H9 (cell line): ENCODE measurements at regions not wholly inside any gene's neighbourhood (a gene's known extent, or its start where the extent isn't known, plus 50 kb on each side); places are given as distances from the start of the nearest gene placed in this dataset.

Experiments
- DNase-seq: peaks from one replicate; pipeline ENCODE4 v3.0.0-alpha.2; 2017
- H2AFZ ChIP-seq: one replicate; pipeline ENCODE4 v1.6.1; 2013; ENCODE audit warnings: mild to moderate bottlenecking, low read length, control low read depth, moderate library complexity
- H2AK5ac ChIP-seq: 2 replicates; pipeline ENCODE4 v1.6.1; 2013; ENCODE audit warnings: low read length, control low read depth, mixed read lengths; ENCODE audit not compliant: insufficient read length
- H2BK120ac ChIP-seq: one replicate; pipeline ENCODE4 v1.6.1; 2013; ENCODE audit warnings: low read depth, mild to moderate bottlenecking, low read length, control low read depth, inconsistent platforms; ENCODE audit not compliant: poor library complexity, severe bottlenecking
- H2BK12ac ChIP-seq: 2 replicates; pipeline ENCODE4 v1.6.1; 2013; ENCODE audit warnings: low read length, control low read depth, mixed read lengths, low read depth; ENCODE audit not compliant: insufficient read length
- H2BK15ac ChIP-seq: 2 replicates; pipeline ENCODE4 v1.6.1; 2013; ENCODE audit warnings: low read depth, low read length, control low read depth
- H2BK20ac ChIP-seq: one replicate; pipeline ENCODE4 v1.6.1; 2013; ENCODE audit warnings: low read depth, mild to moderate bottlenecking, low read length, control low read depth, inconsistent platforms; ENCODE audit not compliant: poor library complexity, severe bottlenecking
- H2BK5ac ChIP-seq: 2 replicates; pipeline ENCODE4 v1.6.1; 2013; ENCODE audit warnings: low read length, control low read depth, mixed read lengths; ENCODE audit not compliant: insufficient read length
- H3K14ac ChIP-seq: 2 replicates; pipeline ENCODE4 v1.6.1; 2013; ENCODE audit warnings: low read length, control low read depth; ENCODE audit not compliant: insufficient read depth
- H3K18ac ChIP-seq: 2 replicates; pipeline ENCODE4 v1.6.1; 2013; ENCODE audit warnings: low read depth, mild to moderate bottlenecking, mixed read lengths, low read length, control low read depth; ENCODE audit not compliant: insufficient read length
- H3K23ac ChIP-seq: 2 replicates; pipeline ENCODE4 v1.6.1; 2013; ENCODE audit warnings: low read length, control low read depth, mixed read lengths, low read depth; ENCODE audit not compliant: insufficient read length
- H3K23me2 ChIP-seq: 2 replicates; pipeline ENCODE4 v1.6.1; 2013; ENCODE audit warnings: low read depth, mild to moderate bottlenecking, mixed read lengths, low read length, control low read depth; ENCODE audit not compliant: insufficient read length, poor library complexity, severe bottlenecking
- H3K27ac ChIP-seq: 2 replicates; pipeline ENCODE4 v1.5.1; 2013; ENCODE audit warnings: low read length, control low read depth, mixed read lengths, low read depth; ENCODE audit not compliant: insufficient read length
- H3K27me3 ChIP-seq: 2 replicates; pipeline ENCODE4 v1.6.1; 2013; ENCODE audit warnings: low read length, control low read depth, inconsistent platforms; ENCODE audit not compliant: insufficient read depth
- H3K4ac ChIP-seq: 2 replicates; pipeline ENCODE4 v1.6.1; 2013; ENCODE audit warnings: low read depth, mild to moderate bottlenecking, control low read depth, inconsistent platforms, low read length, moderate library complexity
- H3K4me1 ChIP-seq: 2 replicates; pipeline ENCODE4 v1.6.1; 2013; ENCODE audit warnings: low read length, control low read depth, inconsistent platforms; ENCODE audit not compliant: insufficient read depth
- H3K4me2 ChIP-seq: 2 replicates; pipeline ENCODE4 v1.6.1; 2013; ENCODE audit warnings: low read length, control low read depth, mixed read lengths; ENCODE audit not compliant: insufficient read length, insufficient read depth
- H3K56ac ChIP-seq: 2 replicates; pipeline ENCODE4 v1.6.1; 2013; ENCODE audit warnings: low read depth, mild to moderate bottlenecking, mixed read lengths, low read length, control low read depth; ENCODE audit not compliant: insufficient read length
- H3K79me1 ChIP-seq: 2 replicates; pipeline ENCODE4 v1.6.1; 2013; ENCODE audit warnings: low read depth, mild to moderate bottlenecking, moderate library complexity, low read length, control low read depth, inconsistent platforms; ENCODE audit not compliant: insufficient read depth, poor library complexity, severe bottlenecking
- H3K79me2 ChIP-seq: 2 replicates; pipeline ENCODE4 v1.6.1; 2013; ENCODE audit warnings: low read length, control low read depth, inconsistent platforms; ENCODE audit not compliant: insufficient read depth
- H3K9ac ChIP-seq: 2 replicates; pipeline ENCODE4 v1.6.1; 2013; ENCODE audit warnings: low read length, control low read depth, mixed read lengths; ENCODE audit not compliant: insufficient read length; ENCODE audit errors: extremely low read depth
- H3K9me3 ChIP-seq: one replicate; pipeline ENCODE4 v1.6.1; 2013; ENCODE audit warnings: low read depth, low read length, inconsistent platforms; ENCODE audit not compliant: control insufficient read depth
- H3T11ph ChIP-seq: one replicate; pipeline ENCODE4 v1.6.1; 2013; ENCODE audit warnings: mild to moderate bottlenecking, low read length, control low read depth, inconsistent platforms
- H4K20me1 ChIP-seq: one replicate; pipeline ENCODE4 v1.6.1; 2013; ENCODE audit not compliant: control insufficient read depth, insufficient read length, insufficient read depth
- H4K5ac ChIP-seq: 2 replicates; pipeline ENCODE4 v1.6.1; 2013; ENCODE audit warnings: low read depth, mild to moderate bottlenecking, mixed read lengths, low read length, control low read depth; ENCODE audit not compliant: insufficient read length
- H4K8ac ChIP-seq: replicated peaks from 2 replicates; pipeline ENCODE4 v1.6.1; 2013; ENCODE audit warnings: low read length, control low read depth, mixed read lengths, low read depth; ENCODE audit not compliant: insufficient read length
- H4K91ac ChIP-seq: 2 replicates; pipeline ENCODE4 v1.6.1; 2013; ENCODE audit warnings: low read depth, mild to moderate bottlenecking, moderate library complexity, mixed read lengths, low read length, control low read depth; ENCODE audit not compliant: insufficient read length
- H3K27ac Mint-ChIP-seq, 3 experiments: 2 replicates in 2 of 3; 3 replicates in 1 of 3; pipeline ENCODE4 v1.8.0; 2020 to 2021; ENCODE audit warnings: mixed read lengths in 3 of 3, mild to moderate bottlenecking in 1 of 3, moderate library complexity in 1 of 3
- H3K27me3 Mint-ChIP-seq: 2 replicates; pipeline ENCODE4 v1.8.0; 2021; ENCODE audit warnings: low read depth, mild to moderate bottlenecking, moderate library complexity, mixed read lengths
- H3K36me3 Mint-ChIP-seq, 3 experiments: 2 replicates in 2 of 3; 3 replicates in 1 of 3; pipeline ENCODE4 v1.8.0; 2020 to 2021; ENCODE audit warnings: low read depth in 3 of 3, mixed read lengths in 3 of 3; ENCODE audit not compliant: insufficient read depth in 1 of 3
- H3K4me1 Mint-ChIP-seq, 2 experiments: 2 replicates each; pipeline ENCODE4 v1.8.0; 2020; ENCODE audit warnings: mixed read lengths in 2 of 2
- H3K4me3 Mint-ChIP-seq, 2 experiments: 2 replicates in 1 of 2; 3 replicates in 1 of 2; pipeline ENCODE4 v1.8.0; 2020 to 2021; ENCODE audit warnings: mild to moderate bottlenecking in 2 of 2, mixed read lengths in 2 of 2, moderate library complexity in 1 of 2
- H3K9me3 Mint-ChIP-seq, 2 experiments: 2 replicates in 1 of 2; 3 replicates in 1 of 2; pipeline ENCODE4 v1.8.0; 2020; ENCODE audit warnings: mild to moderate bottlenecking in 2 of 2, mixed read lengths in 2 of 2, moderate library complexity in 1 of 2
- CTCF ChIP-seq: fragments of 200-600 bp; sonication (generic); conservative IDR thresholded peaks from 3 replicates; pipeline ENCODE4 v1.8.0; 2021; ENCODE audit warnings: antibody characterized with exemption, mild to moderate bottlenecking
- WGBS: extraction: QIAGEN DNeasy Blood & Tissue Kit; methylation state at CpG from one replicate; pipeline ENCODE4 v1.1.7; 2013; ENCODE audit warnings: missing lambda C conversion rate, low lambda C conversion rate, mixed read lengths; ENCODE audit not compliant: insufficient read length; ENCODE audit errors: extremely low coverage; 5-methylcytosine and 5-hydroxymethylcytosine counted together

- Histone ChIP-seq H3K4ac (no peak overlapping the region), H3K27me3 (no peaks in the 10 kb centered on the region), H2AK5ac (no peak overlapping the region), H2BK15ac (no peak overlapping the region), H3K4me2 (no peak overlapping the region), H3T11ph (no peak overlapping the region), H3K4me1 (no peaks in the 10 kb centered on the region), H2BK20ac (no peak overlapping the region), H4K91ac (no peak overlapping the region), H3K79me1 (no peaks in the 10 kb centered on the region), H3K9me3 (no peaks in the 10 kb centered on the region), H3K23ac (no peak overlapping the region), H4K5ac (no peak overlapping the region), H3K18ac (no peak overlapping the region), H4K20me1 (no peaks in the 10 kb centered on the region), H2BK12ac (no peak overlapping the region), H2BK120ac (no peak overlapping the region), H3K27ac (no peak overlapping the region), H3K79me2 (no peaks in the 10 kb centered on the region), H3K14ac (no peak overlapping the region), H3K9ac (no peak overlapping the region), H2BK5ac (no peak overlapping the region), H3K56ac (no peak overlapping the region), H4K8ac (no peak overlapping the region), H2AFZ (no peak overlapping the region), H3K23me2 (no peaks in the 10 kb centered on the region)
- WGBS: no CpG with 5 or more reads among the region's 2 CpGs
- no peak for DNase-seq
- H3K9me3 Mint-ChIP-seq: no peaks in the 10 kb centered on the region
- H3K27ac Mint-ChIP-seq: no peak overlapping the region
- no peaks in the 10 kb centered on the region for H3K36me3 Mint-ChIP-seq
- H3K27me3 Mint-ChIP-seq: no peaks in the 10 kb centered on the region
- no peak for TF ChIP-seq CTCF
- peaks cover under 1 to 1% of the 10 kb centered on the region in 2 experiments; a peak in 3 of 4 replicates for H3K4me1 Mint-ChIP-seq
- H3K4me3 Mint-ChIP-seq: no peak overlapping the region
Measured at GRCh38 chr5:158614951-158615350, 484.8 kb downstream of the EBF1 start.
